ENCODE measurements at regions not wholly inside any gene's neighbourhood (a gene's known extent, or its start where the extent isn't known, plus 50 kb on each side); places are given as distances from the start of the nearest gene placed in this dataset.

DNA sequence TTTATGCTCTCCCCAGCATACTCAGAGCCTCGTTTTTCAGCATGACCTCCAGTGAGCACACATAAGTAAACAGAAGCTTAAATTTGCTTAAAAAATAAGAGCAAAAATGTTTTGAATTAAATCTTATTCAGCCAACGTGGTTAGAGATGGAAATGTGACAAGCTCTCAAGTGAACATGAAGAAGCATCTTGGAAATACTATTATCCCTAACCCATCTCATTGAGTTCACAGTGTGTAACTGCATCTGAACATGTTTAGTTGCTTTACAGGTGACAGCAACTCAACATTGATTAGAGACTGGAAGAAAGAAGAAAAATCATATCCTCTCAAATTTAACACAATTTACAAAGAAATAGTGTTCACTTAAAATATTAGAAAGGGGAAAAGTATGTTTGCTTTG, 1785.1 kb downstream of the MAT2B start:
- H3K4me3 ChIP-seq (ENCODE audit: low read depth, low read length), result no peak overlapping the region
- TF ChIP-seq, protein P1, sequence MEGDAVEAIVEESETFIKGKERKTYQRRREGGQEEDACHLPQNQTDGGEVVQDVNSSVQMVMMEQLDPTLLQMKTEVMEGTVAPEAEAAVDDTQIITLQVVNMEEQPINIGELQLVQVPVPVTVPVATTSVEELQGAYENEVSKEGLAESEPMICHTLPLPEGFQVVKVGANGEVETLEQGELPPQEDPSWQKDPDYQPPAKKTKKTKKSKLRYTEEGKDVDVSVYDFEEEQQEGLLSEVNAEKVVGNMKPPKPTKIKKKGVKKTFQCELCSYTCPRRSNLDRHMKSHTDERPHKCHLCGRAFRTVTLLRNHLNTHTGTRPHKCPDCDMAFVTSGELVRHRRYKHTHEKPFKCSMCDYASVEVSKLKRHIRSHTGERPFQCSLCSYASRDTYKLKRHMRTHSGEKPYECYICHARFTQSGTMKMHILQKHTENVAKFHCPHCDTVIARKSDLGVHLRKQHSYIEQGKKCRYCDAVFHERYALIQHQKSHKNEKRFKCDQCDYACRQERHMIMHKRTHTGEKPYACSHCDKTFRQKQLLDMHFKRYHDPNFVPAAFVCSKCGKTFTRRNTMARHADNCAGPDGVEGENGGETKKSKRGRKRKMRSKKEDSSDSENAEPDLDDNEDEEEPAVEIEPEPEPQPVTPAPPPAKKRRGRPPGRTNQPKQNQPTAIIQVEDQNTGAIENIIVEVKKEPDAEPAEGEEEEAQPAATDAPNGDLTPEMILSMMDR (IDR thresholded peaks at IDR 0.05; ENCODE audit: control insufficient read depth, extremely low read depth, insufficient read depth), result no peak
- no peak for DNase-seq (ENCODE audit: low read depth)

DNA sequence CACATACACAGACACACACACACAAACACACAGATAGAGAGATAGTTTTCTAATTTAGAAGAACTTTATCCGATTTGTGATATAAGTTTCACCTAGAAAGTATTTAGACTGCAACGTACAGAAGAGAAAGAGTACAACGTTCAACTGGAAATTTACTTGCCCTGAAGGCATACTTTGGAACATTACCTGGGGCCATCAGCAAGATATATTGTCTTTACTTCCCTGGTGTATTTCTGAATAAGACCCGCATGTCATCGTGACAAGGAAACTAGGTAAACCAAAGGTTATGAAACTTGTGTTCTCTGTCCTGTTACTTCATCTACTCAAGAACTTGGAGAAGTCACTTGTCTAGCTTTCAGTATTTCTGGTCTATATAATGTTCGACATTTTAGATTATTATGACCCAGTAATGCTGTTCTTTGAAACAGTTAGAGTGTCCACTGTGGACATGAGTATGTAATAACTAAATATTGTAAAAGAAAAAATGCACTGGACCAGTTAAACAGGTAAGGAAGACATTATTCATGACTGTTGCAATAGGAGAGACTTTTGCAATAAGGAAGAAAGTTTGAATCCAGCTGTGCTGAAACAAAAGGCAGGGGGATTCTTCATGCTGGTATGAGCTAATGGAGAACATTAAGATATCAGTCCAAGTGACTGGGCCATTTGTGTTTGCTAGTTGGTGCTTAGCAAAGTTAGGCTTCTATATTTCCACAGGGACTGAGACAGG, 1791.1 kb downstream of the MAT2B start:
- TF ChIP-seq, protein P1 (IDR thresholded peaks at IDR 0.05; ENCODE audit: control insufficient read depth, extremely low read depth, insufficient read depth), result no peak
- DNase-seq (ENCODE audit: low read depth), result no peak
- no peak overlapping the region for H3K4me3 ChIP-seq (ENCODE audit: low read depth, low read length)

DNA sequence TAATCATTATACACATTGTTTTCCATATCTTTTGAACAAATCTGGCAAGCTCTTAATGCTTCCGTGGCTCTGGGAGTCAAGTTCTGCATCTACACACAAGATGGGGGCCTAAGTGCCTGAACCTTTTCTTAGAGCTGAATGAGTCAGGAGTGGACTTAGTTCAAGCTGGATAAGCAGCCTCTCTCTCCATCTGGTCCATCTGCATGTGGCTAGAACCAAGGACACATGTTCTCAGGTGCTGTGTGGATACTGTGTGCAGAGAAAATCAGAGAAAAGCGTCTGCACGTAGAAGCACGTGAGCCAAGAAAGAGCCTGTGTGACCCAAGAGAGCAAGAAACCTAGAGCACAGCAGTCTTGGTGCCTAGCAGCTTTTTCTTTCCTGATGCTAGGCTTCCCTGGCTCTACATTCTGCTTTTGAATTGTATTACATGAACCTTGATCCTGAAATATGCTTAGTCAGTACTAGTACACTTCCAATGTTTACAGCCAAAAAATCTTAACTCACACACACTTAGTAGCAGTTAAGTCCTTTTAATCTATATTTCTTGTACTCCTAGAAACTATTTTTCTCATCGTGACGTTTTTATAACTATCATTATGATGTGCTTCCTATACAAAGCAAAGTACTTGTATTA, 1798.9 kb downstream of the MAT2B start:
- TF ChIP-seq, protein P1 (IDR thresholded peaks at IDR 0.05; ENCODE audit: control insufficient read depth, extremely low read depth, insufficient read depth), result no peak
- no peak for DNase-seq (ENCODE audit: low read depth)
- H3K4me3 ChIP-seq (ENCODE audit: low read depth, low read length), result no peak overlapping the region

DNA sequence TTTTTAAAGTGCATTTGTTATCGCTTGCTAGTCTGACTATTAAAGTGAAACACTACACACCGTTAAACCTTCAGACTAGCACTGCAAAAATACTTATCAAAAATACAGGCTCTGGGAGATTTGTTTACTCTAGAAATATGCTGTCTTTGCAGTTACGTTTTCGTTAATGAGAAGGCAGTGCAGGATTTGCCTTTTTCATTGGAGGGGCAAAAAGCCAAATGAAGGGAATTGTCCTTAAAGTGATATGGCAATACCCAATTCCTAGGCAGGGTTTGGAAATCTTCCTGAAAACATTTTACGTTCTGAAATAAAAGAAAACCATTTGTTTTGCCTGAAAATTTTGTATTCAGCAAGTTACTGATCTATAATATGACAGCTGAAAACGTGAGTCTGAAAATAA, 1800.2 kb downstream of the MAT2B start:
- no peak overlapping the region for H3K4me3 ChIP-seq (ENCODE audit: low read depth, low read length)
- TF ChIP-seq, protein P1 (IDR thresholded peaks at IDR 0.05; ENCODE audit: control insufficient read depth, extremely low read depth, insufficient read depth), result no peak
- no peak for DNase-seq (ENCODE audit: low read depth)

DNA sequence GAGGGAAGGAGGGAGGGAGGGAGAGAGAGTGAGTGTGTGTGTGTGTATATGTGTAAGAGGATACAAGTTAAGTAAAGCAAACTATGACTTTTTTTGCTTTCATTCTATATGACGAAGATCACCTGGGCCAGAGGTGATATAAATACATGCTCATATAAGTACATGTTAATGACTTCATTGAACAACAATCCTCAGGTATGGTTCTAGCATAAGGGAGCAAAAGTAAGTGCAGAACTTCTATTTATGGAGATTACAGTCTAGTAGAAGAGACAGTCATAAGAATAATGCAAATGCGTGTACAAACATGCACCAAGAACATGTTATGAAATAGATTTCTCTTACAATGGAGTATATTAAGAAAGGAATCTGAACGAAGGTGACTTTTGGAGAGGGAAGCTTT, 1804.0 kb downstream of the MAT2B start:
- TF ChIP-seq, protein P1 (IDR thresholded peaks at IDR 0.05; ENCODE audit: control insufficient read depth, extremely low read depth, insufficient read depth), result no peak
- no peak overlapping the region for H3K4me3 ChIP-seq (ENCODE audit: low read depth, low read length)
- DNase-seq (ENCODE audit: low read depth), result no peak

DNA sequence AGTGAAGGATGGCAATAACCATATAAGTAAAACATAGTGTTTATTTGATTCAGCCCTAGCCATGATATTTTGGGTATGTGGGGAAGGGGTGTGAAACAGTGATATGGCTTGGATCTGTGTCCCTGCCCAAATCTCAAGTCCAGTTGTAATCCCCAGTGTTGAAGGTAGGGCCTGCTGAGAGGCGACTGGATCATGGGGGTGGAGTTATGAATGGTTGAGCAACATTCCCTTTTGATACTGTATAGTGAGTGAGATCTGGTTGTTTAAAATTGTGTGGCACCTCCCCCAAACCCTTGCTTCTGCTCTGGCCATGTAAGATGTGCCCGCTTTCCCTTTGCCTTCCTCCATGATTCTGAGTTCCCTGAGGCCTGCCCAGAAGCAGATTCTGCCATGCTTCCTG, 1804.6 kb downstream of the MAT2B start:
- TF ChIP-seq, protein P1 (IDR thresholded peaks at IDR 0.05; ENCODE audit: control insufficient read depth, extremely low read depth, insufficient read depth), result no peak
- H3K4me3 ChIP-seq (ENCODE audit: low read depth, low read length), result no peak overlapping the region
- no peak for DNase-seq (ENCODE audit: low read depth)

Measured in LNCaP clone FGC (cell line).